ENCODE measurements at regions not wholly inside any gene's neighbourhood (a gene's known extent, or its start where the extent isn't known, plus 50 kb on each side); places are given as distances from the start of the nearest gene placed in this dataset.

DNA sequence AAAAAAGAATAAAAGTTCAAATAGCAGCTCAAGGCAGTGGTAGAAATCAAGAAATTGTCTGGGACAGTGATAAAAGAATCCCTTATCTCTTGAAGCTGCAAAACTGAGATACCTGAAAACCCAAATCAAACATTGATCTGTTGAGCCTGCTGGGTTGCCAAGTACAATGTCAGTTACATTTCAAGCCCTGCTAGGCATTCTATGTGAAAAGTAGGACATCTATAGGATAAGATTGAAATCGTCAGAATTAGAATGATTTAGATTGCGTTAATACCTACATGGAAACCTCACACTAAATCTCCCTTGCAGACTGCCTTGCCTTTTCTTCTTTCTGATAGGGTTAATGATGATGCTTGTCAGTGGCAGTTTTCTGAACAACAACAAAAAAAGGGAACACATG is 1684.4 kb upstream of the B3GALT2 start:
- TF ChIP-seq, protein P1, sequence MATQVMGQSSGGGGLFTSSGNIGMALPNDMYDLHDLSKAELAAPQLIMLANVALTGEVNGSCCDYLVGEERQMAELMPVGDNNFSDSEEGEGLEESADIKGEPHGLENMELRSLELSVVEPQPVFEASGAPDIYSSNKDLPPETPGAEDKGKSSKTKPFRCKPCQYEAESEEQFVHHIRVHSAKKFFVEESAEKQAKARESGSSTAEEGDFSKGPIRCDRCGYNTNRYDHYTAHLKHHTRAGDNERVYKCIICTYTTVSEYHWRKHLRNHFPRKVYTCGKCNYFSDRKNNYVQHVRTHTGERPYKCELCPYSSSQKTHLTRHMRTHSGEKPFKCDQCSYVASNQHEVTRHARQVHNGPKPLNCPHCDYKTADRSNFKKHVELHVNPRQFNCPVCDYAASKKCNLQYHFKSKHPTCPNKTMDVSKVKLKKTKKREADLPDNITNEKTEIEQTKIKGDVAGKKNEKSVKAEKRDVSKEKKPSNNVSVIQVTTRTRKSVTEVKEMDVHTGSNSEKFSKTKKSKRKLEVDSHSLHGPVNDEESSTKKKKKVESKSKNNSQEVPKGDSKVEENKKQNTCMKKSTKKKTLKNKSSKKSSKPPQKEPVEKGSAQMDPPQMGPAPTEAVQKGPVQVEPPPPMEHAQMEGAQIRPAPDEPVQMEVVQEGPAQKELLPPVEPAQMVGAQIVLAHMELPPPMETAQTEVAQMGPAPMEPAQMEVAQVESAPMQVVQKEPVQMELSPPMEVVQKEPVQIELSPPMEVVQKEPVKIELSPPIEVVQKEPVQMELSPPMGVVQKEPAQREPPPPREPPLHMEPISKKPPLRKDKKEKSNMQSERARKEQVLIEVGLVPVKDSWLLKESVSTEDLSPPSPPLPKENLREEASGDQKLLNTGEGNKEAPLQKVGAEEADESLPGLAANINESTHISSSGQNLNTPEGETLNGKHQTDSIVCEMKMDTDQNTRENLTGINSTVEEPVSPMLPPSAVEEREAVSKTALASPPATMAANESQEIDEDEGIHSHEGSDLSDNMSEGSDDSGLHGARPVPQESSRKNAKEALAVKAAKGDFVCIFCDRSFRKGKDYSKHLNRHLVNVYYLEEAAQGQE (IDR thresholded peaks at IDR 0.05; ENCODE audit: insufficient read depth in 1 of 2, low read depth in 2 of 2, low read length in 2 of 2) = no peak
- no peak for TF ChIP-seq POLR2AphosphoS5 (IDR thresholded peaks at IDR 0.05; ENCODE audit: low read depth, low read length)
- TF ChIP-seq SIN3A (IDR thresholded peaks at IDR 0.05; ENCODE audit: borderline replicate concordance, insufficient read depth, low read length) = no peak
- no peak for TF ChIP-seq TAF1 (IDR thresholded peaks at IDR 0.05; ENCODE audit: borderline replicate concordance, insufficient read depth, low read length)
